Left renal pelvis (tissue), 4 donors: ENCODE measurements at regions not wholly inside any gene's neighbourhood (a gene's known extent, or its start where the extent isn't known, plus 50 kb on each side); places are given as distances from the start of the nearest gene placed in this dataset.

Experiments used
- DNase-seq, 4 donors: peaks; one replicate each; pipeline ENCODE4 v3.0.0-alpha.2; 2013; ENCODE audit warnings: low read depth in 4 of 4, low spot score in 3 of 4

GRCh38 chr20:48076247-48076646 lies 291.0 kb upstream of the SULF2 start:
- DNase-seq: no peak

DNA sequence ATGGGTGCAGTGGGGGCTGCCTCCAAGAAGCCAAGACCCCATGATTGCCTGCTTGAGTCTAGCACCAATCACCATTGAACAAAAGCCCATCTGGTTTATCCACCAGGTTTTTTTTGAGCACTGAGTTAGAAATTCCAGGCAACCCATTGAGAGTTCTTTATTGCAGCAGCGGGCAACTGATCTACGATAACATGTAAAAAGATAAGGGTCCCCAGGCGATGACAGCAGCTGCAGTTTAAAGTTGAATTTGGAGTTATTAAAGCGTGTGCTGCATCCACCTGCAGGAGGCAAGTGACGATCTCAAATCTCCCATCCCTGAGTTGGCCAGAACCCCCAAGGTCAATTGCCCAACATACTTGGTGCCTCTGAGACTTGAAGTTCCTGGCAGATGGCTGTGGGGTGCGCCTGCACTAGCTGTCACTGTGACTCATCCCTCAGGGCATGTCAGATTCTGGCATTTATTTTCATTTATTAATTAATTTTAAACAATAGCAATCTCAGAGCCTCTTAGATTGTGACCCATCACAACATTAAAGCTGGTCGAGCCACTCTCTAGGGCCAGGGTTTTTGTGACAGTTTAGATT lies 290.4 kb upstream of the SULF2 start:
- DNase-seq: no peak

- DNase-seq: no peak
Observed at GRCh38 chr20:48070991-48071652, 285.8 kb upstream of the SULF2 start.

GRCh38 chr20:48069596-48069995 lies 284.3 kb upstream of the SULF2 start:
- DNase-seq: no peak

DNA sequence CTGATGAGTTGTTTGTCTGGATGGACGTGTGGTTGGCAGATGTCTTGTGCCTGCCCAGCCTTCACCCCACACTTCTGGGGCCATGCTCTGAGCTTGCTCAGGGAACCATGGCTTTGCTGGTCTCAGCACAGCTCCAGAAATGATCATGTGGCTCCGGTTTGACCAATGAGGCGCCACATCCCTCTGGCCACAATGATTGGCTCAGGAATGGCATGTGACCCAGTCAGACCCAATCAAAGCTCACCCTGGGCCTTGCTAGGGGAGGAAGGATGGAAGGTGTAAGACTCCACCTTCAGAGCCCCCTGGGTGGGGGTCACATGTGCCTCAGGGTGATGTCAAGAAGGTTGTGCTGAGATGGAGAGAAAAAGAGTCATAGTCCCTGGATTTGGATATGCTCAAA lies 281.6 kb upstream of the SULF2 start:
- DNase-seq: no peak

DNA sequence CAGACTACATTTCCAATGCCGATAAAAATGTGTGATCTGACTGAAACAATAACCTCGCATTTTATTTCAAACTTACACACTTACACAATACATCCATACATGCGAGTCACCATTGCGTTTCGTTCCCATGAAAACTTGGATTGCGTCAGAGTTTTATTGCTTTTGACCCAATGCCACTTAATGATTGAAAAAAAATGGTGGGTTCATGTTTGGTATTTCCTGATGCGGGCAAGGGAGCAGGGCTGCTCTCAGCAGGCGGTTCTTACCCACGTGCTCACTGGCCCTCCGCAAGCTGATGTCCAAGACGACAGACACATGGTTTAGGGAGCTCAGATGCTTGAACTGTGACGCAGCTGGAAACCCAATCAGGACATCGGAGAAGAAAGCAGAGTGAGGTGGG lies 281.0 kb upstream of the SULF2 start:
- no peak for DNase-seq

GRCh38 chr20:48065833-48066232 lies 280.6 kb upstream of the SULF2 start:
- no peak for DNase-seq

DNA sequence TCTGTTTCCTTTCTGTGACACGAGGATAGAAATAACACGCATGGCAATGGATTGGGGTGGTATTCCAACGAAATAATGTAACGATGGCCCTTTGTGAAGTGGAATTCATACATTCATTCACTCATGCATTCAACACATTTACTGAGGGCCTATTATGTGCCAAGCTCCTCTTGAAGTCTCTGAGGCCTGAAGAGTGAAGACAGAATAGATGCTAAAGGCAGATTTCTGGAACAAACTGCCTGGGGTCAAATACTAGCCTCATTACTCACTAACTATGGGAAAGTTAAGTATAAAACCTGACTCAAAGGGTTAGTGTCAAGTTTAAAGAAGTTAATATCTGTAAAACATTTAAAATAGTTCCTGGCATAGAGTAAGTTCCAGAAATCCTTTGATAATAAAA lies 279.6 kb upstream of the SULF2 start:
- DNase-seq: no peak

- DNase-seq: no peak
Observed at GRCh38 chr20:48060841-48061720, 275.8 kb upstream of the SULF2 start.

GRCh38 chr20:48058611-48059559 lies 273.6 kb upstream of the SULF2 start:
- DNase-seq: no peak

GRCh38 chr20:48057739-48058138 lies 272.5 kb upstream of the SULF2 start:
- no peak for DNase-seq

GRCh38 chr20:48057251-48057650 lies 272.0 kb upstream of the SULF2 start:
- no peak for DNase-seq

DNA sequence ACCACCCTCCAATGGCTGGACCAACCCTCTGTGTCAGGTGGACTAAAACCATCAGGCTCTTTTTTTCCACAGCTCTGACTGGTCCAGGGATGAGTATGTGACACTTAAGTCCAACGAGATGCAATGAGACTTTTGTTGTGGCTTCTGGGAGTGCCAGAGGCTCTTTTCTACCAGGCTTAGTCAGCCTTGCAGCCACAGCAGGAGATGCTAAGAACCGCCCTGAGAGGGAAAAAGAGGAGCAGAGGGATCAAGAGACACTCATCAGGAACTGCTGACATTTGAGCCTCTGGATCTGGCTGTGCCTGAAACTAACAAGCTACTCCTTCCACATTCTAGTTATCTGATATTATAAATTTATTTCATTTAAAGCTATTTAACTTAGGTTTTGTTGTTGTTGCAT lies 270.9 kb upstream of the SULF2 start:
- DNase-seq: no peak

GRCh38 chr20:48054051-48054450 lies 268.8 kb upstream of the SULF2 start:
- DNase-seq: no peak

GRCh38 chr20:48052475-48052835 lies 267.2 kb upstream of the SULF2 start:
- DNase-seq: no peak

DNA sequence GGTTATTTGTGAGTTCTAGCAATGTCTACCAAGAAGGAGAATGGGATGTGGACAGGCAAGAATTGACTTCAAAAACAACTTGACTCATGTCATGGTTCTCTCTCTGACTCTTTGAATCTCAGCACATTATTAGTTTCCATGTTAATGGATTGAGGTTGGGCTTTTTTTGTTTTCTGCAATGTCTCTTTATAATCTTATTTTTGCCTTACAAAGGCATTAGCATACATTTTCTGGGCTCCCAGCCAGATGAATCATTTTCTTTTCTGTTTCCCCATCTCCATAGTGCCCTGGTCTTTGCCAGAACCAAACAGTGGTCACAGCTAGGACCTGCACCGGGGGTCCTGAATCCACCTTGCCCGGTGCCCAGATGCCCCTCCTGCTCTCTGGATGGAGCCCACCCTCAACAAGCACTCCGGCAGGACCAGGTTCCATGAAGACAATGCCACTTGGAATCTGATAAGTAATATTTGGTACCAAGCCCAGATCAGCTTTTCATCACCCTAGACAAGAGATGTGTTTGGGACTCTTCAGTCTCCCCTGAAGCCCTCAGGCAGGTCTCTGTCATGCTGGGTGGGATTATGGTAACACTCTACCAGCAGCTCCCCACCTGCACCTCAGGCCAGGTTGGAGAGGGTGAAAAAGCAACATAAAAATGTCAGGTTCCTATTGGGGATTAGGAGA lies 266.7 kb upstream of the SULF2 start:
- DNase-seq: no peak

DNA sequence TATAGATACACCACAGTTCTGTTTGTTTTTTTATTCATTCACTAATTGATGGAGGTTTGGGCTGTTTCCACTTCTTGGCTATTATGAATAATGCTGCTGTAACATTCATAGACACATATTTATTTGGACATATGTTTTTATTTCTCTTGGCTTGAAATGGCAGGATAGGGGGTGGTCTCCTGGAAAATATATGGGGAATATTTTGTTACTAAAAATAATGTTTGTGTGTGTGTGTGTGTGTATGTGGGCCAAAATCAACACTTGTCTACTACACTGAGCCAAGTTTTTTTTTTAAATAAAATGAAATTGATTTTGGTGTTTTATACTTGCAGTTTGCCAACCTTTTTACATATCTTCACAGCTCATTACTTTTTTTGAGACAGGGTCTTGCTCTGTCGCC lies 264.4 kb upstream of the SULF2 start:
- DNase-seq: no peak

DNA sequence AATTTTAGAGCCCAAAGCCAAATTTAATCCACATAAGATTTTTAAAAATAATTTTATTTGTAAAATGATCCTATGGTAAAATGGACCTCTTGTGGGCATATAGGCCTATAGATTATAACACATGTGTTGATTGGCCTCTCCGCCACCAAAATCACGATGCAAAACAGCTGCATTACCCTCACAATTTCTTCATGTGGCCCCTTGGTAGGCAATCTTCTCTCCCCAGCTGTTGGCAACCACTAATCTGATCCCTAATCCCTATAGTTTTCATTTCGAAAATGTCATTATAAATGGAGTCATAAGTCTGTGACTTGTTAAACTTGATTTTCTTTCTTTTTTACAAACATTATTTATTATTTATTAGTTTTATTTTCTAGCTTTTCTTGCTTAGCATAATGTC lies 263.9 kb upstream of the SULF2 start:
- DNase-seq: no peak

GRCh38 chr20:48047447-48047846 lies 262.2 kb upstream of the SULF2 start:
- no peak for DNase-seq

- no peak for DNase-seq
Observed at GRCh38 chr20:48042628-48043027, 257.3 kb upstream of the SULF2 start.
